GM18498 (cell line): ENCODE measurements at regions not wholly inside any gene's neighbourhood (a gene's known extent, or its start where the extent isn't known, plus 50 kb on each side); places are given as distances from the start of the nearest gene placed in this dataset.

Experiments
- ATAC-seq: cut with Tn5 transposase; IDR thresholded peaks from one replicate; pipeline ENCODE4 v1.9.1; 2021; ENCODE audit warnings: mild to moderate bottlenecking, moderate library complexity; ENCODE audit not compliant: unreplicated experiment

GRCh38 chr10:29962166-29962850 is 97.1 kb downstream of the JCAD start:
- no peak for ATAC-seq

DNA sequence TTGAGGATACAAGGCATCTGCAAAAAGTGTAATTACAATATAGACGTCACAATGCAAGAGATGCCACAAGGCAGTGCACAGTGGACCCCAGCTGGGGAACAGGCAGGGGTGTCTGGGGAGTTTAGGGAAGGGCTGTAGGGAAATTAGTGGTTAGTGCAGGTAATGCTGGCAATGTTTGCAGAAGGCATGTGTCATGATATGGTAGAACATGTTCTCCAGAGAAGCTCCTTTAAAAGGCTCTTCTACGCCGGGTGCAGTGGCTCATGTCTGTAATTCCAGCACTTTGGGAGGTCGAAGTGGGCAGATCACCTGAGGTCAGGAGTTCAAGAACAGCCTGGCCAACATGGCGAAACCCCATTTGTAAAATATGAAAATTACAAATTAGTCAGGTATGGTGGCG is 98.0 kb downstream of the JCAD start:
- no peak for ATAC-seq

- ATAC-seq, result no peak
These were observed 99.1 kb downstream of the JCAD start for GRCh38 chr10:29960261-29960660.

- no peak for ATAC-seq
These were observed 99.8 kb downstream of the JCAD start for GRCh38 chr10:29959586-29959985.

DNA sequence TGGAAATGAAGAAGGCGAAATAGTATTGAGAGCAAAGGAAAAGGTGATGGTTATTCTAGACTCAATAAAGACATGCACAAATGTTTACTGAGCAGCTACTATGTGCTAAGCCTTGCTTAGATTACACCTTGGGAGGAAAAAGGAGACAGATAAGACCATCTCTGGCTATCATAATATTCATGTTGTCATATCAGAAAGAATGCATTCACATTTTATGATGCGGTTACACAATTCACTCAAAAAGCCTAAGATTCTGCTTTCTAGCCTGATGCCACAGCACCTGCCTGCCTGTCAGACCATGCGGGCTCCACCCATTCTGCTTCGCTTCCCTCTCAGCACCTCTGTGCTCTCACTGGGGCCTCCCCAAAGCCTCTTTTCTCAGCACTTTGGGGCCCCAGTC is 100.9 kb downstream of the JCAD start:
- ATAC-seq, result no peak

DNA sequence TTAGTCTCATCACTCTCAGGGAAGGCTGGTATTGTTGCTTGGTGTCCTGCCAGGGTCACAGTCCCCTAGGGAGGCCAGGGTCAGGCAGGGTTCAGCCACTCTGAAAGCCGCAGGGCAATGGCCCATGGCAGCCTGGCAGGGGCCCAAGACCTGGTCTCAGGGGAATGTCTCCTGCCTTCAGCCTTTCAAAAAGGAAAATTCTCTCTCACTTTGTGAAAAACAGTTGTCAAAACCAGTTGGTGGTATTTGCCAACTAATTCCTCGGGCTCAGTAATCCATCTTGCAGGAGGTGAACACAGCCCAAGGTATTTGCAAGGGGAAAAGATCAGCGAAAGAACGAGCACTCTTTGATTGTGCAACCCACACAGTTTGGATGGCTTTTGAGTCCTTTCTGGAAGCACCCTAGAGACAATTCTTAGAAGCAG is 101.5 kb downstream of the JCAD start:
- no peak for ATAC-seq

DNA sequence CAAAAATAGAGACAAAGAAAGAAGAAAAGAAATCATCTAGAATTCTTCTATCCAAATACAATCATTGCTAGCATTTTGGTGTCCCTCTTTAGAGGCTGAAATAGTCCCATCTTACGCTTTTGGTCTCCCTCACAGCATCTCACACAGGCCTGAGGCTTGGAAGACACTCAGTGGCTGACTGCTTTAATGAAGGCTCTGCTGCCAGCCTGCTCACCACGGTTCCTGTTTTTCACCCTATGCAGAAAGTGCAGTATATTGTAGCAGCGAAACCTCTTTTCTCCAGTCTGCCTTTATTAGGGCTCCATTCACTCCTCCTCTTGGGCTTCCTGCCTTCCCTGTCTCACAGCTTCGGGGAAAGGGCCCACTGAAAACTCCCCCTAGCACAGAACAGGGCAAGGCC is 102.2 kb downstream of the JCAD start:
- ATAC-seq, result no peak

DNA sequence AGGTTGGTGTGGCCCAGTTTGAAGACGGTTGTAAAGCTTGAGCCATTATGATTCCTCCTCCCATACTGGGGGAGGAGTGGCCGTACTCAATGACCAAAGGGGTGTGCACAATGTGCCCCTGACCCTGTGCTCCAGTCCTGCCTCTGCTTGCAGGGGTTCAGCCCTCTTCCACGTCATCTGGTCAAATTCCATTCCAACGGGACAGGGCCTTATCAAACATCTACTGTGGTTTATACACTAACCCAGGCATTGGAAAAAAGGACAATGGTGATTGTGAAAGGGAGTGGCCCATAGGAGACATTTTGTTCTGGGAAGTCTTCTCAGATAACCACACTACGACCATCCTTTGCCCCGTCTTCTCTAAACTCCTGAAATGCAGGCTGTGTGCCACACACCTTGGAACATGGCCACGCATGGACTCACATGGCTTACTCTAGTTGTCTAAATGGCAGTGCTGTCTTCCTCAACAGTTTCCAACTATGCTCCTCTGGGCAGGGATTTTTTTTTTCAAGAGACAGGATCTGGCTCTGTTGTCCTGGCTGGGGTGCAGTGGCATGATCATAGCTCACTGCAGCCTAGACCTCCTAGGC is 103.0 kb downstream of the JCAD start:
- ATAC-seq, result no peak

DNA sequence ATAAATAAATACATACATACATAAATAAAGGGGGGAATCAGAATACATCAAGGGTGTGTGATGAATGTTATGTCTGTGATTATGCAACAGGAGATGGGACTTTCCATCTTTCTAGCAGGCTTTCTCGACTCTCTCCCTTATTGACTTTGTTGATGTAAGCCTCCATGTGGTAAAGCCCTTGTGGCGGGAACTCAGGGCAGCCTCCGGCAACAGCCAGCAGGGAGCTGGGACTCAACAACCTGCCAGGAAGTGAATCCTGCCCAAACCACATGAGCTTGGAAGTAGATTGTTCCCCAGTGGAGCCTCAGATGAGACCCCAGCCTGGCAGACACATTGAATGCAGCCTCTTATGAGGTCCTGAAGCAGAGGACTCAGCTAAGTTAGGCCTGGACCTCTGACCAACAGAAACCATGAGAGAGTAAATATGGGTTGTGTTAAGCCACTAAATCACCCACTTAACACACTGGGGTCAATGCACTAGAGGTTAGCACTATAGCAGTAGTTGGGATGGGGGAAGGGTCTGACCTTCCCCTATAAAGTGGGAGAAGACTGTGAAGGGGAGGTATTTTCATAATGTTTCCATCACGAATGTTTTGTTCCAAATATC is 104.0 kb downstream of the JCAD start:
- no peak for ATAC-seq

DNA sequence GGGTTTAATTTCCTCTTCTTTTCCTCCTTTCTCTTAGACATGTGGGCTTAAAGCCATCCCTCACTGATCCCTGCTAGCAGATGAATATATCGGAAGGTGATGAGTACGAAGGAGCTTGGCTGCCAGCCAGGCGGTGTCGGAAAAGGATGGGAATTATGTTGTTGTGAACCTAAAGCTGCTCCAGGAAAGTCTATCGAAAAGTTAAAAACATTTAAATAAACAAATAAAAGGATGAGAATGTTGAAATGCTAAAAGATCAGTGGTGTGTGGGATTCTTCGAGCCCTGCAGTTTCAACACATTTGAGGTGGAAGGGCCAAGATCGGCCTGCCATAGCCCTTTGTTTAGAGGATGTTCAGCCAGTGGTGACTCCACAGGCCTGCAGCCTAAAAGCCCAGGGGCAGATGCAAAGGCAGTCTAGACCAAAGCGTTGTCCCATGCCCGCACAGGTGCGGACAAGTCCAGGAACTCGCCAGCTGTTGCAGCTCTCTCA is 107.9 kb downstream of the JCAD start:
- ATAC-seq, result no peak

DNA sequence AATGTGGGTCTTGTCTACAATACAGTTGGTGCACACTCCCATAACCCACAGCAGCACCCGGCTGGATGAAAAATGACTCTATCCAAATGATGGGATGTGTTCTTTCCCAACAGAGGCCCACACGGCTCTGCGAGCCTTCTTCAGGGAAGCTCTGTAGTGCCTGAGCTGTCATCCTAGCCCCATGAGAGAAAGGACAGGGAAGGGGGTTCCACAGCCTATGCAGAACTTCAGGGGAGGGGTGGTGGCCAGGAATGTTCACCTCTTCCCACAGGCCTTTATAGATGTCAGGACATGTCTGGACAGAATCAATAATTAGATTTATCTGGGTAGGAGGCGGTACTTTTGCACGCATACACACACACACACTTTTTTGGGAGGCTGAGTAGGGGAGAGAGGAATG is 109.0 kb downstream of the JCAD start:
- no peak for ATAC-seq

- ATAC-seq, result no peak
These were observed 109.9 kb downstream of the JCAD start for GRCh38 chr10:29949411-29950011.

DNA sequence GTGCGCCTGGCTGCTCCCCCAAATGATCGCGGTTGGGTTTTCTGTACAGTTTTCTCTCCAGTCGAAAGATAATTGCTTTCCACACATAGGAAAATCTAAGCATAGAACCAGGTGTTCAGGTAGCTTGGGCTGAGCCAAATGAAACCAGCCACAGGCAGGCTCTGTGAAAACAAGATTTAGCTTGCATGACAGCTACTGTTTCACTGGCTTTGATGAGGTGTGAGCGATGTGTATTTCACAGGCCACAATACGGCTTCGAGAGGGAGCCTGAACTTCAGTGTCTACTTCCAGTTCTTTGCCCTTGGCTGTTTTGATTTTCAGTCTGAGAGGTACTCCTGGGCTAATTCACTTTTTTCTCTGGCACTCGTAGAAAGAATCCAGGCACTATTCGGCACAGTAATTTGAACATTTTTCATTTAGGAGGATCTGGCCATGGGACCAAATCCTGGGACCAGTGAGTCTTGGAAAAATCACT is 110.5 kb downstream of the JCAD start:
- peak; percentile 68 for ATAC-seq

- ATAC-seq, result no peak
These were observed 111.7 kb downstream of the JCAD start for GRCh38 chr10:29947701-29948060.

GRCh38 chr10:29946953-29947700 is 112.3 kb downstream of the JCAD start:
- no peak for ATAC-seq

DNA sequence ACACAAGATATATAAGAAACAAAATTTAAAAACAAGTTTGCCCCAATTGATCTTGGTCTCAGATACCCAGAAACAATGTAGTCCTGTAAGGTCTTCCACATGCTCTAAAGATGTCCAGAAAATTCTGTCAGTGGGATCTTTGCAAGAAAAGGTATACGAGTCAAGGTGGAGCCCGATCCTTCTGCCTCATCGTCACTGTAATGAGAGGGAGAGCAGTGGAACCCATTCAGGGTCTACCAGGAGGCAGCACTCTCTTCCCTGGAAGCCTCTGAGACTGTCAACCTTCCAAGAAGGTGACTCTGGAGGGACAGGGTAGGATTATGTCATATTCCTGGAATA is 112.8 kb downstream of the JCAD start:
- ATAC-seq, result no peak

- no peak for ATAC-seq
These were observed 117.9 kb downstream of the JCAD start for GRCh38 chr10:29941476-29941875.

GRCh38 chr10:29932991-29933390 is 126.4 kb downstream of the JCAD start:
- no peak for ATAC-seq

GRCh38 chr10:29931833-29932232 is 127.6 kb downstream of the JCAD start:
- ATAC-seq, result no peak

GRCh38 chr10:29929006-29929405 is 130.4 kb downstream of the JCAD start:
- ATAC-seq, result no peak

DNA sequence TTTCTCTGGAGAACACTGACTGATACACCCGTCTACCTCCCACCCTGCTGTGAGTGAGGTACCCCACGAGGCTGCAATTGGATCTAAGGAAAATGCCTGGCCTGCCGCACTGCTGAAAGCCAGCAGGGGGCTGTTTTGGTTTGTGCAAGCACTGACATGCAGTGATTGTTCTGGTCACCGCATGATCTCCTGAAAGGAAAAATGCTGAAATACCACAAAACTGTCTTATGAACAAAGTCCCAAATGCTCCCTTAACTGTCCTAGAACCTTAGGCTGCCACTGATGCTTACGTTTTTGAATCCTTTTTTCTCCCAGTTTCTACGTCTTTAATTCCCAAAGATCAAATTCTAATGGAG is 132.7 kb downstream of the JCAD start:
- no peak for ATAC-seq
